ENCODE measurements at regions not wholly inside any gene's neighbourhood (a gene's known extent, or its start where the extent isn't known, plus 50 kb on each side); places are given as distances from the start of the nearest gene placed in this dataset.

- H3K4me3 Mint-ChIP-seq = no peak overlapping the region
- DNase-seq (ENCODE audit: extremely low spot score, unreplicated experiment) = no peak
- H3K27ac Mint-ChIP-seq = no peak overlapping the region
- no peaks in the 10 kb centered on the region for H3K36me3 Mint-ChIP-seq
- H3K9me3 Mint-ChIP-seq = peaks cover 14% of the 10 kb centered on the region
- H3K4me1 Mint-ChIP-seq (ENCODE audit: unreplicated experiment) = peaks cover 5% of the 10 kb centered on the region
- H3K27me3 Mint-ChIP-seq = no peaks in the 10 kb centered on the region
- no peak for TF ChIP-seq CTCF (conservative IDR thresholded peaks at IDR 0.05)
These were observed 168.1 kb upstream of the ID2 start for GRCh38 chr2:8513601-8514273.

GRCh38 chr2:8514274-8514662, 167.6 kb upstream of the ID2 start:
- TF ChIP-seq CTCF (conservative IDR thresholded peaks at IDR 0.05) = no peak
- peaks cover 5% of the 10 kb centered on the region for H3K4me1 Mint-ChIP-seq (ENCODE audit: unreplicated experiment)
- H3K9me3 Mint-ChIP-seq = peaks cover 12% of the 10 kb centered on the region
- no peaks in the 10 kb centered on the region for H3K36me3 Mint-ChIP-seq
- H3K27ac Mint-ChIP-seq = no peak overlapping the region
- H3K27me3 Mint-ChIP-seq = no peaks in the 10 kb centered on the region
- H3K4me3 Mint-ChIP-seq = no peak overlapping the region
- DNase-seq (ENCODE audit: extremely low spot score, unreplicated experiment) = no peak

- Mint-ChIP-seq H3K27ac (no peak overlapping the region), H3K4me3 (no peak overlapping the region), H3K36me3 (no peaks in the 10 kb centered on the region), H3K27me3 (no peaks in the 10 kb centered on the region), H3K9me3 (peaks cover 7% of the 10 kb centered on the region), H3K4me1 (ENCODE audit: unreplicated experiment) (peaks cover 5% of the 10 kb centered on the region)
- DNase-seq (ENCODE audit: extremely low spot score, unreplicated experiment) = no peak
- TF ChIP-seq CTCF (conservative IDR thresholded peaks at IDR 0.05) = no peak
These were observed 166.8 kb upstream of the ID2 start for GRCh38 chr2:8514796-8515758.

GRCh38 chr2:8515864-8516533, 165.9 kb upstream of the ID2 start:
- peaks cover 4% of the 10 kb centered on the region for H3K9me3 Mint-ChIP-seq
- no peak for TF ChIP-seq CTCF (conservative IDR thresholded peaks at IDR 0.05)

GRCh38 chr2:8517850-8518498, 163.9 kb upstream of the ID2 start:
- H3K4me3 Mint-ChIP-seq = no peak overlapping the region
- no peak overlapping the region for H3K27ac Mint-ChIP-seq
- no peaks in the 10 kb centered on the region for H3K27me3 Mint-ChIP-seq
- H3K9me3 Mint-ChIP-seq = no peaks in the 10 kb centered on the region
- peaks cover 5% of the 10 kb centered on the region for H3K4me1 Mint-ChIP-seq (ENCODE audit: unreplicated experiment)
- TF ChIP-seq CTCF (conservative IDR thresholded peaks at IDR 0.05) = no peak
- DNase-seq (ENCODE audit: extremely low spot score, unreplicated experiment) = no peak
- H3K36me3 Mint-ChIP-seq = no peaks in the 10 kb centered on the region

More at GRCh38 chr2:8515864-8516533, 165.9 kb upstream of the ID2 start:
- Mint-ChIP-seq H3K27me3 (no peaks in the 10 kb centered on the region), H3K4me1 (ENCODE audit: unreplicated experiment) (peaks cover 5% of the 10 kb centered on the region), H3K36me3 (no peaks in the 10 kb centered on the region), H3K27ac (no peak overlapping the region), H3K4me3 (no peak overlapping the region)
- DNase-seq (ENCODE audit: extremely low spot score, unreplicated experiment) = no peak

All from type B pancreatic cell (in vitro differentiated cells).